SK-N-SH (cell line): ENCODE measurements at regions not wholly inside any gene's neighbourhood (a gene's known extent, or its start where the extent isn't known, plus 50 kb on each side); places are given as distances from the start of the nearest gene placed in this dataset.

Experiments
- CHD2 ChIP-seq: fragments of 150-350 bp; IDR thresholded peaks from 2 replicates; pipeline ENCODE4 v1.6.1; 2018; ENCODE audit warnings: low read length; ENCODE audit not compliant: partially characterized antibody
- CTCF ChIP-seq: fragments of 200-600 bp; sonication (generic); IDR thresholded peaks from 2 replicates; pipeline ENCODE4 v1.6.1; 2017; ENCODE audit warnings: antibody characterized with exemption, mild to moderate bottlenecking, moderate library complexity
- RFX5 ChIP-seq: IDR thresholded peaks from 2 replicates; pipeline ENCODE4 v1.6.1; 2012; ENCODE audit warnings: mild to moderate bottlenecking, improper control_type of control experiment, low read length

GRCh38 chr7:125563557-125563956 lies 633.9 kb upstream of the POT1 start:
- TF ChIP-seq RFX5 (no peak), CTCF (no peak), CHD2 (no peak)
